Upper lobe of left lung (tissue), 4 donors: ENCODE measurements at regions not wholly inside any gene's neighbourhood (a gene's known extent, or its start where the extent isn't known, plus 50 kb on each side); places are given as distances from the start of the nearest gene placed in this dataset.

Experiments
- CTCF ChIP-seq, 6 experiments: fragments of 450-650 bp in 4 of 6; fragments of 200-600 bp in 2 of 6; sonication (generic) in 2 of 6; IDR thresholded peaks; one replicate each; pipeline ENCODE4 v1.5.1; 2016 to 2019; ENCODE audit warnings: antibody characterized with exemption in 6 of 6
- EP300 ChIP-seq, 4 donors: sonication (generic); formaldehyde crosslinking; IDR thresholded peaks; one replicate each; pipeline ENCODE4 v1.5.1; 2017; ENCODE audit warnings: antibody characterized with exemption in 4 of 4, control low read depth in 2 of 4
- POLR2A ChIP-seq, 4 donors: fragments of 450-650 bp; IDR thresholded peaks; one replicate each; pipeline ENCODE4 v1.5.1; 2016 to 2017; ENCODE audit warnings: antibody characterized with exemption in 4 of 4, mild to moderate bottlenecking in 2 of 4
- POLR2AphosphoS5 ChIP-seq, 2 donors: sonication (generic); formaldehyde crosslinking; IDR thresholded peaks; one replicate each; pipeline ENCODE4 v1.5.1; 2017; ENCODE audit warnings: antibody characterized with exemption in 2 of 2

GRCh38 chr13:89474432-89474831, 1803.3 kb downstream of the SLITRK5 start:
- TF ChIP-seq POLR2AphosphoS5 (IDR thresholded peaks at IDR 0.05) = no peak
- no peak for TF ChIP-seq CTCF (IDR thresholded peaks at IDR 0.05)
- no peak for TF ChIP-seq POLR2A (IDR thresholded peaks at IDR 0.05)
- no peak for TF ChIP-seq EP300 (IDR thresholded peaks at IDR 0.05)
